SIG-M5 treated with dmso at 0.1 percent for 504 hours (cell line): ENCODE measurements at regions not wholly inside any gene's neighbourhood (a gene's known extent, or its start where the extent isn't known, plus 50 kb on each side); places are given as distances from the start of the nearest gene placed in this dataset.
"Not testable (repeated sequence)": the region's sequence is repeated elsewhere in the genome, so short reads cannot be mapped to it uniquely, and the experiment has no call there.

ENCODE experiments used
- DNase-seq: peaks from one replicate; lab custom pipeline; 2025; ENCODE audit not compliant: unreplicated experiment; lab: John Stamatoyannopoulos, UW

GRCh38 chr20:51960047-51960675 is 157.8 kb upstream of the SALL4 start:
- DNase-seq: no peak

GRCh38 chr20:51959066-51959542 is 156.8 kb upstream of the SALL4 start:
- no peak for DNase-seq

DNA sequence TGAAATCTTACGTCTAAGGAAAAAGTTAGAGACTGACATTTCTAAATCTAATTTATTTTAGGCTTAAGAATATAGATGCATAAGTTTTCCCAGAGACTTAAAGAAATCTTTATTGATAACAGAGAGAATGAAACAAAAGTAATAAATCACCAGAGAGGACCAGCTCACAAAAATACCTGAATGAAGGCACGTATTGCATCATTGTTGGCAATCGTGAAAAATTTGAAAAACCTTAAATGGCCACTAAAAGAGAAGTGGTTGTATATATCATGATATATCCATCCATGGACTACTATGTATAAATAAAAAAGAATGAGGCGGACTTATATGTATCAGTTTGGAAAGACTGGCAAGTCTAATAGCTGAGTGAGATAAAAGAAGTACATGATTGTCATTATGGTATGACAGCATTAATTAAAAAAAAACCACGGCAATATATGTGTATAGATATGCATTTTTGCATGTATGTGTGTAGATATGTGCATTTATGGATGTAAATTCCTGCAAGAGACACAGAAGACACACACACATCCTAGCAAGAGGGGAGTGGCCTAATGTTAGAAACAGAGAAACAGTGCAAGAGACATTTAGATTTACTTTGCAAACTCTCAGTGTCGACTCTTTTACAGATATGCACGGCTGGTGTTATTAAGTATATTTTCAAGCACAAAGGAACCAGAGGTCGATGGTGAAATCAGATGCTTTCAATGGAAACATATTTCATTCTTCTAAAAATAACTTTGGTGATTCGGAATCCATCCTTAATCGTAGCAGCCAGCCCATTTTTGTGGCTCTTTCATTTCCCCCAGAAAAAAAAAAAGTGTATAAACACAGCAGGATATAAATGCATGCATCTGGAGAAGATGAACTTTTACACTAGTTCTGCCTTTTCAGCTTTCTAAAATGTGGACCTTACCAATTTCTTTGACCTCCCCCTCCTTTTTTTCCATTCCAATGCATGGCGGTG is 156.1 kb upstream of the SALL4 start:
- DNase-seq: no peak

- DNase-seq: no peak
Measured at GRCh38 chr20:51955756-51956155, 153.4 kb upstream of the SALL4 start.

DNA sequence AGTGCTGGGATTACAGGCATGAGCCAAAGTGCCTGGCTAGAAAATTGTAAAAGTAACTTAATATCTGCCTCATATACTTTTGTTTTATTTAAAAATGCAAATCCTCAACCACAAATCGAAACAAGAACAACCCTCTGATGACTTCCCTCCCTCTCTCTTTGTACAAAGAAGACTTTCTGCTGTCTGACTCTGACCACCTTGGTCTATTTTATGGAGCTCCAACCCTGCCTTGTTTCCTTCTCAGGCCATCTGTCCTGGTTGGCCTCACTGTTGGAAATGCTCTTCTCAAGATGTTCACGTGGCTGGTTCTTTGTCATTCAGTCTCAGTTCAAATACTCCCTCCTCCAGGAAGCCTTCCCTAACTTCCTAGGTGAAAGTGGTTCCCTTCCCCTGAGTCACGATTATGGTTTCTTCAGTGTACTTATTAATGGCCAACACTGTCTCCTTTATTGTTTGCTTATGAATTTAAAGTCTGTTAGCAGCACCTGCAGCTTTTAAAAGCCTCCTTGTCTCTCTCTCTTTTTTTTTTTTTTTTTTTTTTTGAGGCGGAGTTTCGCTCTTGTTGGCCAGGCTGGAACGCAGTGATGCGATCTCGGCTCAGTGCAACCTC is 151.5 kb upstream of the SALL4 start:
- no peak for DNase-seq

DNA sequence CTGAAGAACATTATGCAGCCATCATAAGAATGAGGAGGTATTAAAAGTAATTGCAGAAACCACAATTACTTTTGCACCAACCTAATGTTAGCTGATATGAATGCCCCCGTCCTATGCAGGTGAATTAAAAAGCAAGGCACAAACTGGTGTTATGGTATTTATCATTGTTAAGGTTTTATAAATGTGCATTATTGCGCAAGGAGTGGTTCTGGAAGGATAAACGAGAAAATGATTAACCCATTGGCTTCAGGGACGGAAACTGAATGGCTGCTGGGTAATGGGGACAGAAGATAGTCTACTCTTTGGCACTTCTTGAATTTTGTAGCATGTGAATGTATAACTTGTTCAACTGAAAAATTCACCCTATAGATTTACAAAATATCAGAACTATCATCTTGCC is 148.6 kb upstream of the SALL4 start:
- DNase-seq: no peak

GRCh38 chr20:51946586-51946985 is 144.3 kb upstream of the SALL4 start:
- no peak for DNase-seq

DNA sequence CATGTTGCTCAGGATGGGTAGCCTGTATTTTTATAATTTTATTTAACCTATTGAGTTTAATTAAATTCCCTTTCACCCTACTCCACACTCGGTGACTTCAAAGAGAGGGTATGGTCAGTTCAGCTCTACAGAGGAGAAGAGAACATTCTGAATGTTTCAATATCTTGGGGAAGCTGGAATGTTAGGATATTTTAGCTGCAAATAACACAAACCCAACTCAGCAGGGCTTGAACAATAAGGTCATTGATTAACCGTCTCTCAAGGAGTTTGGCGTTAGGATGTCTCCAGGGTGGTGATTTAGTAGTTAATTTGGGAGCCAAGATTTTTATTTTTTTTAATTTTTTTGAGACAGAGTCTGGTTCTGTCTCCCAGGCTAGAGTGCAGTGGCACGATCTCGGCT is 143.6 kb upstream of the SALL4 start:
- DNase-seq: no peak

DNA sequence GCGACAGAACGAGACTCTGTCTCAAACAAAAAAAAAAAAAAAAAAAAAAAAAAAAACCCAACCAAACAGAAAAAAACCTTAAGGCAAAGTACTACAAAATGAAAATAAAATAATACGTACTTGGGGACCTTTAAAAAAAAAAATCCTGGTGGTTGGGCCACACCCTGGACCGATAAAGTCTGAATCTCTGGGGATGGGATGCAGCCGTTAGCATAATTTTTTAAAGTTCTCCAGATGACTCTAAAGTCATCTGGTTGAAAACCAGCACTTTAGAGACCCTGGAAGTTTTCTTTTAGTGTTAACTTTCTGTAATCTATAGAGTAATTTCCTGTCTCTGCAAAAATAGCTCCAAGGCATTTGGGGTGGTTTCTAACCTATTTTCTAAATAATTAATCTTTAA is 142.9 kb upstream of the SALL4 start:
- no peak for DNase-seq

DNA sequence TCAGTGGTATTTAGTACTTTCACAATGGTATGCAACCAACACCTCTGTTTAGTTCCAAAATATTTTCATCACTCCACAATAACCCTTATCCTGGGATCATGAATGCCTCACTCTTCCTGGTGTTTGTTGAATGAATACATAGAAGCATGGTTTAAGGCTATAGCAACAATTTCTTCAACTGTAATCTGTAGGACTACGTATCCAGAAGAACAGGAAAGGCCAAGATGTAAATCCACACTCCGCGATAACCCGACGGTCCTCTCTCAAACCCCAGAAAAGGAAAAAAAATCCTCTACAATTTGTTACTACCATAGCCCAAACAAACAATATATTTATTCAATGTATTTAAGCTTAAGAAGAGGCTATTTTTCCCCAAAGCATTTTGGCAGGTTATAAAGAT is 141.4 kb upstream of the SALL4 start:
- DNase-seq: no peak

DNA sequence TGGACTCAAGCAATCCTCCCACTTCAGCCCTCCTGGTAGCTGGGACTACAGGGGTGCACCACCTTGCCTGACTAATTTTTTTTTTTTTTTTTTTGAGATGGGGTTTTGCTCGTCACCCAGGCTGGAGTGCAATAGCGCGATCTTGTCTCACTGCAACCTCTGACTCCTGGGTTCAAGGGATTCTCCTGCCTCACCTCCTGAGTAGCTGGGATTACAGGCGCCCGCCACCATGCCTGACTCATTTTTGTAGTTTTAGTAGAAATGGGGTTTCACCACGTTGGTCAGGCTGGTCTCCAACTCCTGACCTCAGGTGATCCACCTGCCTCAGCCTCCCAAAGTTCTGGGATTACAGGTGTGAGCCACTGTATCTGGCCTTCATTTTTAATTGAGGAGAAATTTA is 141.0 kb upstream of the SALL4 start:
- not testable (repeated sequence) for DNase-seq

DNA sequence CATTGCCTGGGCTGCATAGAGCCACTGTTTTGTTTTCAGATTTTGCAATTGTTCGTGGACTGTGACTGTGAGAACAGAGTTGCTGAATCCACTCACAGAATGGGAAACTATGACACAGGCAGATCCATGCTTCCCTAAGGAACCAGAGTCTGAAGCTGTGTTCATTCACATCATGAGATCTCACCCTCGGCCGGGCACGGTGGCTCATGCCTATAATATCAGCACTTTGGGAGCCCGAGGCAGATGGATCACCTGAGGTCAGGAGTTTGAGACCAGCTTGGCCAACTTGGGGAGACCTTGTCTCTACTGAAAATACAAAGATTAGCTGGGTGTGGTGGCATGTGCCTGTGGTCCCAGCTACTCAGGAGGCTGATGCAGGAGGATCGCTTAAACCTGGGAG is 139.2 kb upstream of the SALL4 start:
- no peak for DNase-seq

GRCh38 chr20:51939259-51939585 is 136.9 kb upstream of the SALL4 start:
- DNase-seq: no peak

- DNase-seq: no peak
Measured at GRCh38 chr20:51938559-51939258, 136.4 kb upstream of the SALL4 start.

DNA sequence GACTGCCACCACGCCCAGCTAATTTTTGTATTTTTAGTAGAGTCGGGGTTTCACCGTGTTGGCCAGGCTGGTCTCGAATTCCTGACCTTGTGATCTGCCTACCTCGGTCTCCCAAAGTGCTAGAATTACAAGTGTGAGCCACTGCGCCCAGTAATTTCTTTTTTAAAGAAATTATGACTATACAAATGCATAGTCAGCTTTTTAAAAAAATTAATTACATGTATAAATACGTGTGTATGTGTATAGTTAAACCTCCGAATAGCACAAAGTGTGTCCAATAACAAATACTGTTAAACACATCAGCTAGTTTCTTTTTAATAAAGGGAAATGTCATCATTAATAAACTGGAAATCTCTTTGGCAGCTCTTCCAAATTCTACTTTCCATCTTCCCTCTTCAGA is 135.5 kb upstream of the SALL4 start:
- DNase-seq: no peak

DNA sequence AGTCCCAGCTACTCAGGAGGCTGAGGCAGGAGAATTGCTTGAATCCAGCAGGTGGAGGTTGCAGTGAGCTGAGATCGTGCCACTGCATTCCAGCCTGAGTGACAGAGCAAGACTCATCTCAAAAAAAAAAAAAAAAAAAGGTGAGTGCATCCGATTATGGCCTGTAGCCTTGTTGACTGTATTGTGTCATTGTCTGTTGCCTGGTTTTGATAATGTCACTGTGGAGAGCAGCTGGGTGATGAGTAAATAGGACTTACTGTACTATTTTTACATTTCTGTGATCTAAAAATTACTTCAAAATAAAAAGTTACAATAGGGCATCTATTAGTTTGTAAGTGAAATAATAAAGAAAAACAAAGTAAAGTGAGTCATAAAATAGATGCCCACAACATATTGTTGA is 134.1 kb upstream of the SALL4 start:
- no peak for DNase-seq

GRCh38 chr20:51935003-51935358 is 132.7 kb upstream of the SALL4 start:
- no peak for DNase-seq

DNA sequence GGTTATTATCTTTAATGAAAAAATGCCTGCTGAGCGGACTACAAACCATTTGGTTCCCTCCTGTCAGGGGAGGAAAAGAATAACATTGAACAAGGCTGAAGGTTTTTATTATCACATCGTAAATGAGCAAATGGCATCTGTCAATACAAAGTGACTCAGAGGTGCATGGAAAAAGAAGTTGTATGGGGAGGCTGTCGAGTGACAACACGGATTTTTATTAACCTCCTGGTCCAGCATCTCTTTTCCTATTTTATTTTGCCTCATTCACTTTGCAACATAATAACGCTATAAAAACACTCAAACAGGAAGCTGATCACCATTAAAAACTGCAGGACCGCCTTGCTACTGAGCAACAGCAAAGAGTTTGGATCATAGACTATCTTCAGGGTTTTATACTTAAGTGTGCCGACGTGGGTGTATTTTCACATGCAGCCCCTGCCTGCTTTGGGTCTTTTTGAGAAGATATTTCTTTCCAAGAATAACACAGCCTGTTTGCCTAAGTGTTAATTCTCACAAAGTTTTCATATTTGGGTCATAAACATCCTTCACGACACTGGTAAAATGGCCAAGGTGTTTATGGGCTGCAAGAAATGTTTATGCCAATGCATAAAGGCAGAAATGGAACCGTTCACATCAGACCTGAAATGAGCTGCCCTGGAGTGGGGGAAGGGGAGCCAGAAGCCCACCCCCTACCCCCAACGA is 132.1 kb upstream of the SALL4 start:
- DNase-seq: no peak

DNA sequence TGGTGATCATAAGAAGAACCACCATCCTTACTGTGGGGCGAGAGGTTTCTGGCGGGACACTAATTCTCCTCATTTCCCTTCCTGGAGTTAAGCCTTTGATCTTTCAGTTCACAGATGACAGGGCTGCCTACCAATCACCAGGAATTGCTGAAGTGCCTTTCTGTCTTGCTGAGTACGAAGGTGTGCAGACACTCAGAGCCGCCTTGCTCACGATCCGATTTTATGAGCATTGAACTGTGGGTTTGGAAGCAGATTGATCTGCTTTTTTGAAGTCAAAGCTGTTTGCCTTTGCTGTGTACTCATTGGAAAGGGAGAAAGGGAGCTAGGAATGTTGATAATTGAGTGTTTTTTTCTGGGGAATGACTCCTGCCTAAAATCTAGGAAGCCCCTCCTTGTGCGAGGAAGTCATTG is 129.1 kb upstream of the SALL4 start:
- DNase-seq: no peak

- no peak for DNase-seq
Measured at GRCh38 chr20:51930775-51931174, 128.5 kb upstream of the SALL4 start.

DNA sequence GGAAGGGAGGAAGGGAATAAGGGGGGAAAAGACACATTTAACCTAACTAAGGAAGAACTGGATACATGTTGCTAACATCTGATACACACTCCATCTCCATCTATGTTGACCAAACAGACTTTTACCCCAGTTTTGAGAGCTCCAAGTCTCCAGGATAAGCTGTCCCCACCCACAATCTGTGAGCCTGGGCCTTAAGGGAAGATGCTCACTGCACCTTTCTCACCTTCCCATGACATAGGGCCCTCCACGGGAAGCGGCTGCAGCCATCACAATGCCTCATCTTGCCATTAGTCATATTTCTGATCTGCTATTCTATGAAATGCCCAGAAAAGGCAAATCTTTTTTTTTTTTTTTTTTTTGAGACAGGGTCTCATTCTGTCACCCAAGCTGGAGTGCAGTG is 126.6 kb upstream of the SALL4 start:
- DNase-seq: no peak
